H7 (cell line): ENCODE measurements at regions not wholly inside any gene's neighbourhood (a gene's known extent, or its start where the extent isn't known, plus 50 kb on each side); places are given as distances from the start of the nearest gene placed in this dataset.
"Not testable (repeated sequence)": the region's sequence is repeated elsewhere in the genome, so short reads cannot be mapped to it uniquely, and the experiment has no call there.

ENCODE experiments used
- DNase-seq: peaks from one replicate; pipeline ENCODE4 v3.0.0; 2012
- H3K27me3 ChIP-seq: 2 replicates; pipeline ENCODE4 v1.6.0; 2011; ENCODE audit warnings: mild to moderate bottlenecking, low read length; ENCODE audit not compliant: control insufficient read depth, insufficient read depth
- H3K36me3 ChIP-seq: replicated peaks from 2 replicates; pipeline ENCODE4 v1.5.1; 2011; ENCODE audit warnings: low read length; ENCODE audit not compliant: control insufficient read depth, insufficient read depth
- H3K4me3 ChIP-seq: 2 replicates; pipeline ENCODE4 v1.5.1; 2011; ENCODE audit warnings: low read depth, mild to moderate bottlenecking, control low read depth, low read length, moderate library complexity; ENCODE audit not compliant: insufficient read depth

- H3K27me3 ChIP-seq, result no peaks in the 10 kb centered on the region
- no peak overlapping the region for H3K4me3 ChIP-seq
- H3K36me3 ChIP-seq, result no peaks in the 10 kb centered on the region
- DNase-seq, result no peak
Observed at GRCh38 chr7:32243687-32244290, 173.6 kb upstream of the PDE1C start.

- H3K4me3 ChIP-seq, result no peak overlapping the region
- no peaks in the 10 kb centered on the region for H3K36me3 ChIP-seq
- H3K27me3 ChIP-seq, result no peaks in the 10 kb centered on the region
- DNase-seq, result no peak
Observed at GRCh38 chr7:32242436-32242835, 172.2 kb upstream of the PDE1C start.

- Histone ChIP-seq H3K27me3 (no peaks in the 10 kb centered on the region), H3K4me3 (no peak overlapping the region), H3K36me3 (no peaks in the 10 kb centered on the region)
- DNase-seq, result no peak
Observed at GRCh38 chr7:32241636-32242035, 171.4 kb upstream of the PDE1C start.

- no peaks in the 10 kb centered on the region for H3K27me3 ChIP-seq
- no peaks in the 10 kb centered on the region for H3K36me3 ChIP-seq
- H3K4me3 ChIP-seq, result no peak overlapping the region
- no peak for DNase-seq
Observed at GRCh38 chr7:32239764-32240163, 169.6 kb upstream of the PDE1C start.

- H3K4me3 ChIP-seq, result no peak overlapping the region
- H3K36me3 ChIP-seq, result no peaks in the 10 kb centered on the region
- DNase-seq, result no peak
- H3K27me3 ChIP-seq, result no peaks in the 10 kb centered on the region
Observed at GRCh38 chr7:32228601-32229000, 158.4 kb upstream of the PDE1C start.

- DNase-seq, result no peak
- Histone ChIP-seq H3K36me3 (no peaks in the 10 kb centered on the region), H3K27me3 (no peaks in the 10 kb centered on the region), H3K4me3 (no peak overlapping the region)
Observed at GRCh38 chr7:32227746-32228145, 157.5 kb upstream of the PDE1C start.

GRCh38 chr7:32224276-32224675 lies 154.1 kb upstream of the PDE1C start:
- no peak overlapping the region for H3K4me3 ChIP-seq
- H3K27me3 ChIP-seq, result no peaks in the 10 kb centered on the region
- no peaks in the 10 kb centered on the region for H3K36me3 ChIP-seq
- DNase-seq, result no peak

GRCh38 chr7:32223721-32224120 lies 153.5 kb upstream of the PDE1C start:
- H3K4me3 ChIP-seq, result no peak overlapping the region
- no peak for DNase-seq
- no peaks in the 10 kb centered on the region for H3K27me3 ChIP-seq
- H3K36me3 ChIP-seq, result no peaks in the 10 kb centered on the region

- H3K4me3 ChIP-seq, result no peak overlapping the region
- no peaks in the 10 kb centered on the region for H3K36me3 ChIP-seq
- DNase-seq, result no peak
- H3K27me3 ChIP-seq, result no peaks in the 10 kb centered on the region
Observed at GRCh38 chr7:32223071-32223650, 153.0 kb upstream of the PDE1C start.

- Histone ChIP-seq H3K36me3 (no peaks in the 10 kb centered on the region), H3K27me3 (no peaks in the 10 kb centered on the region), H3K4me3 (no peak overlapping the region)
- DNase-seq, result no peak
Observed at GRCh38 chr7:32222251-32222900, 152.2 kb upstream of the PDE1C start.

- Histone ChIP-seq H3K27me3 (no peaks in the 10 kb centered on the region), H3K36me3 (no peaks in the 10 kb centered on the region), H3K4me3 (no peak overlapping the region)
- DNase-seq, result no peak
Observed at GRCh38 chr7:32221736-32222135, 151.5 kb upstream of the PDE1C start.

GRCh38 chr7:32221056-32221455 lies 150.8 kb upstream of the PDE1C start:
- Histone ChIP-seq H3K4me3 (no peak overlapping the region), H3K36me3 (no peaks in the 10 kb centered on the region), H3K27me3 (no peaks in the 10 kb centered on the region)
- no peak for DNase-seq

- H3K4me3 ChIP-seq, H3K36me3 ChIP-seq, H3K27me3 ChIP-seq, DNase-seq: not testable (repeated sequence)
Observed at GRCh38 chr7:32219831-32220230, 149.6 kb upstream of the PDE1C start.

GRCh38 chr7:32219416-32219815 lies 149.2 kb upstream of the PDE1C start:
- H3K27me3 ChIP-seq, result no peaks in the 10 kb centered on the region
- no peaks in the 10 kb centered on the region for H3K36me3 ChIP-seq
- H3K4me3 ChIP-seq, result no peak overlapping the region
- no peak for DNase-seq

- Histone ChIP-seq H3K36me3 (no peaks in the 10 kb centered on the region), H3K27me3 (no peaks in the 10 kb centered on the region), H3K4me3 (no peak overlapping the region)
- DNase-seq, result no peak
Observed at GRCh38 chr7:32218741-32219288, 148.6 kb upstream of the PDE1C start.
